ENCODE measurements at regions not wholly inside any gene's neighbourhood (a gene's known extent, or its start where the extent isn't known, plus 50 kb on each side); places are given as distances from the start of the nearest gene placed in this dataset.
A peak's percentile ranks its signal among the peaks of the same experiment; 100 is the strongest.

DNA sequence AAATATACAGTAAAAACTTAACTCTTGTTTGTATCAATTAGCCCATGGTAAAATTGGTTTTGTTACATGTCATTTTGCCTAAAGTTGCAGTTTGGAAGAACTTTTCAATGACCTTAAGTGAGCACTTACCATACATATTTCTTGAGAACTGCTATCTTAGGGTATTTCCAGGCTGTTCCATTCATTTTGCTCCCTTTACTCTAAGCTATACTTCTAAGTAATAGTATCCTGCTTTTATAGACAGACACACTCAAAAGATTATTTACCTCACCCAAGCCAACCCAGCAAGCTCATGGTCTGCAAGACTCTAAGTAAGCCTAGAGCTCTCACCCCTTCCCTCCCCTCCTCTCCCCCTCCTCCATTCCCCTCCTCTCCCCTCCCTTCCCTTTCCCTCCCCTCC lies 294.0 kb downstream of the HS3ST1 start:
- peaks cover 4 to 5% of the 10 kb centered on the region in 2 experiments for H3K4me1 ChIP-seq (ENCODE audit: control insufficient read depth in 1 of 2, insufficient read depth in 2 of 2, low read length in 2 of 2)
- no peak overlapping the region for H3K27ac ChIP-seq (ENCODE audit: low read depth, low read length)
- H2BK12ac ChIP-seq (ENCODE audit: low read length) = no peak overlapping the region
- H3K18ac ChIP-seq (ENCODE audit: low read length) = no peak overlapping the region
- no peak overlapping the region for H4K12ac ChIP-seq (ENCODE audit: low read depth, low read length)
- no peak overlapping the region for H3K4me2 ChIP-seq (ENCODE audit: low read length)
- H2BK120ac ChIP-seq (ENCODE audit: insufficient read depth, low read length, poor library complexity) = no peak overlapping the region
- H4K8ac ChIP-seq (ENCODE audit: low read depth, low read length) = no peak overlapping the region
- peaks cover 2% of the 10 kb centered on the region for H3K79me1 ChIP-seq (ENCODE audit: low read length)
- no peak overlapping the region for H3K9ac ChIP-seq (ENCODE audit: low read length)
- no peak for DNase-seq
- no peaks in the 10 kb centered on the region for H3K9me3 ChIP-seq (ENCODE audit: insufficient read depth, low read depth, low read length)
- H3K23ac ChIP-seq (ENCODE audit: low read length) = no peak overlapping the region
- no peak overlapping the region for H2AFZ ChIP-seq (ENCODE audit: insufficient read depth, low read length, poor library complexity)
- no peaks in the 10 kb centered on the region for H3K79me2 ChIP-seq (ENCODE audit: control insufficient read depth, insufficient read depth, low read length, poor library complexity)
- H2BK5ac ChIP-seq (ENCODE audit: low read depth, low read length, poor library complexity) = no peak overlapping the region
- H3K14ac ChIP-seq (ENCODE audit: low read length) = no peak overlapping the region
- H3K27me3 ChIP-seq (ENCODE audit: insufficient read depth, low read length) = no peaks in the 10 kb centered on the region
- no peaks in the 10 kb centered on the region for H3K36me3 ChIP-seq (ENCODE audit: control insufficient read depth in 1 of 2, insufficient read depth in 2 of 2, low read length in 2 of 2)
- no peak overlapping the region for H2AK5ac ChIP-seq (ENCODE audit: low read length)
- H3K4ac ChIP-seq (ENCODE audit: low read depth, low read length) = no peak overlapping the region
- no peak overlapping the region for H3K4me3 ChIP-seq (ENCODE audit: low read depth, low read length)
- no peak overlapping the region for H4K91ac ChIP-seq (ENCODE audit: low read depth, low read length)

DNA sequence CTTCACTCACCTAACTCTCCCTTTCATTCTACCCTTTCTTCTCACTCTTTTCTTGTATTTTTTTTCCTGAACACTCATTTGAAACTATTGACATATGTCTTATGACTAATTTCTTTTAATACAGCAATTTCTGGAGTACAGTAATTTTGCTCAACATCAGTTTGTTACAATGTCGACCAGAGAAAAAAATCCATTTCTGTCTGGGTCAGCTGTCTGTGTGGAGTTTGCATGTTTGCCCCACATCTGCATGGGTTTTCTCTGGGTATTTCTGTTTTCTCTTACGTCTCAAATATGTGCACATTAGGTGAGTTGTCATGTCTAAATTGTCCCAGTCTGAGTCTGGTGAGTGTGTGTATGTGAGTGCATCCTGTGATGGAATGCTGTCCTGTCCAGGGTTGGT lies 294.8 kb downstream of the HS3ST1 start:
- Histone ChIP-seq H3K36me3 (ENCODE audit: control insufficient read depth in 1 of 2, insufficient read depth in 2 of 2, low read length in 2 of 2) (no peaks in the 10 kb centered on the region), H3K27me3 (ENCODE audit: insufficient read depth, low read length) (no peaks in the 10 kb centered on the region), H3K4me2 (ENCODE audit: low read length) (no peak overlapping the region), H3K23ac (ENCODE audit: low read length) (no peak overlapping the region), H2AK5ac (ENCODE audit: low read length) (no peak overlapping the region), H3K79me1 (ENCODE audit: low read length) (peaks cover 2% of the 10 kb centered on the region), H3K9me3 (ENCODE audit: insufficient read depth, low read depth, low read length) (no peaks in the 10 kb centered on the region), H4K8ac (ENCODE audit: low read depth, low read length) (no peak overlapping the region), H3K27ac (ENCODE audit: low read depth, low read length) (no peak overlapping the region), H3K9ac (ENCODE audit: low read length) (no peak overlapping the region), H2BK120ac (ENCODE audit: insufficient read depth, low read length, poor library complexity) (no peak overlapping the region), H3K4me1 (ENCODE audit: control insufficient read depth in 1 of 2, insufficient read depth in 2 of 2, low read length in 2 of 2) (peaks cover 4 to 5% of the 10 kb centered on the region in 2 experiments), H4K91ac (ENCODE audit: low read depth, low read length) (no peak overlapping the region), H4K12ac (ENCODE audit: low read depth, low read length) (no peak overlapping the region), H2BK5ac (ENCODE audit: low read depth, low read length, poor library complexity) (no peak overlapping the region), H2BK12ac (ENCODE audit: low read length) (no peak overlapping the region), H3K4ac (ENCODE audit: low read depth, low read length) (no peak overlapping the region), H3K4me3 (ENCODE audit: low read depth, low read length) (no peak overlapping the region), H3K18ac (ENCODE audit: low read length) (no peak overlapping the region), H3K79me2 (ENCODE audit: control insufficient read depth, insufficient read depth, low read length, poor library complexity) (no peaks in the 10 kb centered on the region), H2AFZ (ENCODE audit: insufficient read depth, low read length, poor library complexity) (no peak overlapping the region), H3K14ac (ENCODE audit: low read length) (no peak overlapping the region)
- WGBS (ENCODE audit: extremely low coverage, insufficient coverage, insufficient read length) = no CpG with 5 or more reads among the region's 2 CpGs
- DNase-seq = no peak

DNA sequence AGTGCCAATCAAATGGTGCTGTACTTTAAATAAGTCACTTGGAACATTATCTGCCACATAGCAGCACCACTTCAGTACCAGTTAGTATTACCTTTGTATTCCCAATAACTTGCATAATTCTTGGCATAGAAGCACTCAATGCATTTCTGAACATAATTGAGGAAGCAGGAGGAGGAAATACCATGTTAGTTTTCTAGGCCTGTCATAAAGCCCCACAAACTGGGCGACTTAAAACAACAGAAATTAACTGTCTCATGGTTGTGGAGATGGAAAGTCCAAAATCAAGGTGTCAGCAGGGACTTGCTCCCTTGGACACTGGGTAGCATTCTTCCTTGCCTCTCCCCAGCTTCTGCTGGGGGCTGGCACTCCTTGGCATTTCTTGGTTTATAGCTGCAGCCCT lies 296.2 kb downstream of the HS3ST1 start:
- no peak overlapping the region for H3K4me3 ChIP-seq (ENCODE audit: low read depth, low read length)
- no peak overlapping the region for H4K8ac ChIP-seq (ENCODE audit: low read depth, low read length)
- peak overlapping the region; percentile 67 for H2BK12ac ChIP-seq (ENCODE audit: low read length)
- H3K18ac ChIP-seq (ENCODE audit: low read length) = no peak overlapping the region
- no peaks in the 10 kb centered on the region for H3K79me2 ChIP-seq (ENCODE audit: control insufficient read depth, insufficient read depth, low read length, poor library complexity)
- no peak overlapping the region for H3K4ac ChIP-seq (ENCODE audit: low read depth, low read length)
- no peak overlapping the region for H3K4me2 ChIP-seq (ENCODE audit: low read length)
- H4K12ac ChIP-seq (ENCODE audit: low read depth, low read length) = no peak overlapping the region
- no CpG with 5 or more reads among the region's 1 CpG for WGBS (ENCODE audit: extremely low coverage, insufficient coverage, insufficient read length)
- H2BK5ac ChIP-seq (ENCODE audit: low read depth, low read length, poor library complexity) = no peak overlapping the region
- no peak overlapping the region for H2BK120ac ChIP-seq (ENCODE audit: insufficient read depth, low read length, poor library complexity)
- no peak overlapping the region for H4K91ac ChIP-seq (ENCODE audit: low read depth, low read length)
- no peaks in the 10 kb centered on the region for H3K9me3 ChIP-seq (ENCODE audit: insufficient read depth, low read depth, low read length)
- H3K79me1 ChIP-seq (ENCODE audit: low read length) = peaks cover 2% of the 10 kb centered on the region
- no peak overlapping the region for H2AFZ ChIP-seq (ENCODE audit: insufficient read depth, low read length, poor library complexity)
- no peak overlapping the region for H3K14ac ChIP-seq (ENCODE audit: low read length)
- no peak overlapping the region for H3K9ac ChIP-seq (ENCODE audit: low read length)
- H3K36me3 ChIP-seq (ENCODE audit: control insufficient read depth in 1 of 2, insufficient read depth in 2 of 2, low read length in 2 of 2) = no peaks in the 10 kb centered on the region
- no peak overlapping the region for H2AK5ac ChIP-seq (ENCODE audit: low read length)
- H3K23ac ChIP-seq (ENCODE audit: low read length) = no peak overlapping the region
- H3K4me1 ChIP-seq (ENCODE audit: control insufficient read depth in 1 of 2, insufficient read depth in 2 of 2, low read length in 2 of 2) = peaks cover 4 to 5% of the 10 kb centered on the region in 2 experiments
- DNase-seq = no peak
- no peaks in the 10 kb centered on the region for H3K27me3 ChIP-seq (ENCODE audit: insufficient read depth, low read length)
- no peak overlapping the region for H3K27ac ChIP-seq (ENCODE audit: low read depth, low read length)

DNA sequence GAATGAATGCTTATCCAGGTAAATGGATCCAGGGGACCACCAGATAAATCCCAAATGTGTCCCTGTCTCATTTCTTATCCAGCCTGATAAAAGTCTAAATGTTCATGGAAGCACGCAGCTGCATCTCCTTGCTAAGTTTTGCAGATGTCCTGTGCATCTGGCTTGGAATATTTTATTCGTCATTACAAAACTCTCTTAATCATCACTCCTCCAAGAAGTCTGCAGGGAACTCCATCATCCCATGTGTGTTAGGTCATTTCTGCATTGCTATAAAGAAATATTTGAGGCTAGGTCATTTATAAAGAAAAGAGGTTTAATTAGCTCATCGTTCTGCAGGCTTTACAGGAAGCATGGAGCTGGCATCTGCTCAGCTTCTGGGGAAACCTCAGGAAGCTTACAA lies 297.2 kb downstream of the HS3ST1 start:
- Histone ChIP-seq H2AFZ (ENCODE audit: insufficient read depth, low read length, poor library complexity) (no peak overlapping the region), H2BK120ac (ENCODE audit: insufficient read depth, low read length, poor library complexity) (no peak overlapping the region), H2BK5ac (ENCODE audit: low read depth, low read length, poor library complexity) (no peak overlapping the region), H3K18ac (ENCODE audit: low read length) (no peak overlapping the region), H3K9me3 (ENCODE audit: insufficient read depth, low read depth, low read length) (no peaks in the 10 kb centered on the region), H4K12ac (ENCODE audit: low read depth, low read length) (no peak overlapping the region), H2BK12ac (ENCODE audit: low read length) (no peak overlapping the region), H3K14ac (ENCODE audit: low read length) (no peak overlapping the region), H4K8ac (ENCODE audit: low read depth, low read length) (no peak overlapping the region), H3K4ac (ENCODE audit: low read depth, low read length) (no peak overlapping the region), H3K36me3 (ENCODE audit: control insufficient read depth in 1 of 2, insufficient read depth in 2 of 2, low read length in 2 of 2) (no peaks in the 10 kb centered on the region), H4K91ac (ENCODE audit: low read depth, low read length) (no peak overlapping the region), H3K4me2 (ENCODE audit: low read length) (no peak overlapping the region), H3K27ac (ENCODE audit: low read depth, low read length) (no peak overlapping the region), H3K4me3 (ENCODE audit: low read depth, low read length) (no peak overlapping the region), H3K27me3 (ENCODE audit: insufficient read depth, low read length) (no peaks in the 10 kb centered on the region), H3K79me2 (ENCODE audit: control insufficient read depth, insufficient read depth, low read length, poor library complexity) (no peaks in the 10 kb centered on the region), H3K9ac (ENCODE audit: low read length) (no peak overlapping the region), H3K4me1 (ENCODE audit: control insufficient read depth in 1 of 2, insufficient read depth in 2 of 2, low read length in 2 of 2) (peaks cover 4 to 5% of the 10 kb centered on the region in 2 experiments), H2AK5ac (ENCODE audit: low read length) (no peak overlapping the region), H3K79me1 (ENCODE audit: low read length) (peaks cover 2% of the 10 kb centered on the region), H3K23ac (ENCODE audit: low read length) (no peak overlapping the region)
- no peak for DNase-seq
- WGBS (ENCODE audit: extremely low coverage, insufficient coverage, insufficient read length) = no CpG with 5 or more reads among the region's 3 CpGs
